ENCODE measurements at regions not wholly inside any gene's neighbourhood (a gene's known extent, or its start where the extent isn't known, plus 50 kb on each side); places are given as distances from the start of the nearest gene placed in this dataset.

GRCh38 chr7:52463341-52463740 lies 572.1 kb upstream of the POM121L12 start:
- TF ChIP-seq CTCF (IDR thresholded peaks at IDR 0.05): no peak
- no peak for TF ChIP-seq POLR2A (IDR thresholded peaks at IDR 0.05)

All from right lobe of liver (tissue), 4 donors.